ENCODE measurements at regions not wholly inside any gene's neighbourhood (a gene's known extent, or its start where the extent isn't known, plus 50 kb on each side); places are given as distances from the start of the nearest gene placed in this dataset.

- Histone ChIP-seq H3K27me3 (ENCODE audit: insufficient read depth) (no peaks in the 10 kb centered on the region), H3F3A (replicated peaks; ENCODE audit: insufficient read depth) (no peaks in the 10 kb centered on the region), H2AFZ (ENCODE audit: low read depth) (no peak overlapping the region), H4K20me1 (ENCODE audit: insufficient read depth) (no peaks in the 10 kb centered on the region), H3K36me3 (replicated peaks in 1 of 2; ENCODE audit: control insufficient read depth in 1 of 2, insufficient read depth in 2 of 2, low read length in 1 of 2) (no peaks in the 10 kb centered on the region), H3K4me1 (ENCODE audit: control insufficient read depth in 1 of 2, insufficient read depth in 2 of 2, low read depth in 1 of 2, low read length in 1 of 2) (peaks cover 0 to 5% of the 10 kb centered on the region in 2 experiments; a peak in 1 of 4 replicates), H3K4me2 (no peak overlapping the region), H3K27ac (ENCODE audit: low read depth in 2 of 2, low read length in 1 of 2) (peak overlapping the region in 1 of 2 experiments; percentile 33; a peak in 1 of 4 replicates), H3K4me3 (ENCODE audit: low read depth in 2 of 2, low read length in 1 of 2) (no peak overlapping the region), H3K79me2 (ENCODE audit: insufficient read depth) (no peaks in the 10 kb centered on the region), H3K9me2 (no peaks in the 10 kb centered on the region), H3K9me3 (no peaks in the 10 kb centered on the region), H3K9ac (no peak overlapping the region)
- no peak for DNase-seq
- WGBS (ENCODE audit: low lambda C conversion rate) = 68% methylated on average over 3 of the region's 3 CpGs
- TF ChIP-seq CTCF (IDR thresholded peaks at IDR 0.05) (no peak), REST (IDR thresholded peaks at IDR 0.05; ENCODE audit: low read depth, low read length) (no peak), GATA2 (CRISPR knock-in tag; IDR thresholded peaks at IDR 0.05) (no peak)
- POLR2A ChIA-PET = no interaction called here
- CTCF ChIA-PET = interaction anchor here (0.6 to 0.9 kb wide), 2 partner anchors 11 to 1927 kb away, joined by 3 to 7 read pairs; no protein-coding TSS in a partner anchor
Observed at GRCh38 chr2:160868891-160869290, 291.3 kb upstream of the TANK start.

- H3K4me2 ChIP-seq = peak overlapping the region; percentile 18; the same call in 1 of the 2 replicates
- no peak overlapping the region for H3K9ac ChIP-seq
- no peak overlapping the region for H3K4me3 ChIP-seq (ENCODE audit: low read depth in 2 of 2, low read length in 1 of 2)
- H3K4me1 ChIP-seq (ENCODE audit: control insufficient read depth in 1 of 2, insufficient read depth in 2 of 2, low read depth in 1 of 2, low read length in 1 of 2) = peaks cover 0 to 5% of the 10 kb centered on the region in 2 experiments; a peak in 1 of 4 replicates
- no peaks in the 10 kb centered on the region for H3K36me3 ChIP-seq (replicated peaks in 1 of 2; ENCODE audit: control insufficient read depth in 1 of 2, insufficient read depth in 2 of 2, low read length in 1 of 2)
- ChIA-PET POLR2A (no interaction called here), CTCF (interaction anchor here (0.9 kb wide), 1 partner anchor 10 kb away, joined by 7 read pairs; no protein-coding TSS in a partner anchor)
- no peaks in the 10 kb centered on the region for H4K20me1 ChIP-seq (ENCODE audit: insufficient read depth)
- WGBS (ENCODE audit: low lambda C conversion rate) = 78% methylated on average over 2 of the region's 2 CpGs
- no peaks in the 10 kb centered on the region for H3K9me3 ChIP-seq
- peak overlapping the region in 1 of 2 experiments; percentile 33; a peak in 1 of 4 replicates for H3K27ac ChIP-seq (ENCODE audit: low read depth in 2 of 2, low read length in 1 of 2)
- no peaks in the 10 kb centered on the region for H3K27me3 ChIP-seq (ENCODE audit: insufficient read depth)
- H3F3A ChIP-seq (replicated peaks; ENCODE audit: insufficient read depth) = no peaks in the 10 kb centered on the region
- no peaks in the 10 kb centered on the region for H3K79me2 ChIP-seq (ENCODE audit: insufficient read depth)
- no peak for DNase-seq
- no peaks in the 10 kb centered on the region for H3K9me2 ChIP-seq
- H2AFZ ChIP-seq (ENCODE audit: low read depth) = no peak overlapping the region
- TF ChIP-seq FOXM1 (IDR thresholded peaks at IDR 0.05; ENCODE audit: low read depth) = no peak
- no peak for TF ChIP-seq MEF2A (IDR thresholded peaks at IDR 0.05; ENCODE audit: borderline replicate concordance, low read depth)
- TF ChIP-seq TAF1 (IDR thresholded peaks at IDR 0.05; ENCODE audit: borderline replicate concordance, low read depth, low read length) = no peak
- peak; percentile 47; the same call in 1 of the 2 replicates for TF ChIP-seq TCF12 (IDR thresholded peaks at IDR 0.05)
- TF ChIP-seq NRF1 (IDR thresholded peaks at IDR 0.05; ENCODE audit: low read depth, low read length) = no peak
- TF ChIP-seq, protein P1, sequence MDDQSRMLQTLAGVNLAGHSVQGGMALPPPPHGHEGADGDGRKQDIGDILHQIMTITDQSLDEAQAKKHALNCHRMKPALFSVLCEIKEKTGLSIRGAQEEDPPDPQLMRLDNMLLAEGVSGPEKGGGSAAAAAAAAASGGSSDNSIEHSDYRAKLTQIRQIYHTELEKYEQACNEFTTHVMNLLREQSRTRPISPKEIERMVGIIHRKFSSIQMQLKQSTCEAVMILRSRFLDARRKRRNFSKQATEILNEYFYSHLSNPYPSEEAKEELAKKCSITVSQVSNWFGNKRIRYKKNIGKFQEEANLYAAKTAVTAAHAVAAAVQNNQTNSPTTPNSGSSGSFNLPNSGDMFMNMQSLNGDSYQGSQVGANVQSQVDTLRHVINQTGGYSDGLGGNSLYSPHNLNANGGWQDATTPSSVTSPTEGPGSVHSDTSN (IDR thresholded peaks at IDR 0.05) = peak; percentile 22; the same call in 1 of the 2 replicates
- TF ChIP-seq RXRA (IDR thresholded peaks at IDR 0.05; ENCODE audit: borderline replicate concordance, low read depth) = peak; percentile 42; the same call in 1 of the 2 replicates
- TF ChIP-seq SMC3 (IDR thresholded peaks at IDR 0.05; ENCODE audit: low read depth, low read length) = no peak
- TF ChIP-seq RFX5 (IDR thresholded peaks at IDR 0.05; ENCODE audit: low read length) = no peak
- no peak for TF ChIP-seq CTCF (IDR thresholded peaks at IDR 0.05)
- TF ChIP-seq YY1 (IDR thresholded peaks at IDR 0.05; ENCODE audit: low read depth) = no peak
- TF ChIP-seq REST (IDR thresholded peaks at IDR 0.05; ENCODE audit: low read depth, low read length) = no peak
- TF ChIP-seq ELF1 (IDR thresholded peaks at IDR 0.05) = no peak
Observed at GRCh38 chr2:160869411-160869810, 290.8 kb upstream of the TANK start.

Data from SK-N-SH (cell line).